ENCODE measurements at regions not wholly inside any gene's neighbourhood (a gene's known extent, or its start where the extent isn't known, plus 50 kb on each side); places are given as distances from the start of the nearest gene placed in this dataset.

- peaks cover 0 to 5% (median 0%) of the 10 kb centered on the region in 5 experiments for H3K27me3 ChIP-seq (replicated peaks in 2 of 5; ENCODE audit: control insufficient read depth in 4 of 5, insufficient read depth in 5 of 5, low read length in 4 of 5)
- peaks cover 0 to under 1% (median 0%) of the 10 kb centered on the region in 4 experiments for H3K4me1 ChIP-seq (ENCODE audit: control extremely low read depth in 1 of 4, control insufficient read depth in 4 of 4, insufficient read depth in 4 of 4, low read length in 3 of 4)
- no peak for DNase-seq
- no peaks in the 10 kb centered on the region for H3K36me3 ChIP-seq (ENCODE audit: control insufficient read depth in 4 of 4, insufficient read depth in 4 of 4, low read length in 3 of 4)
- peaks cover 0 to 3% (median 0%) of the 10 kb centered on the region in 5 experiments for H3K9me3 ChIP-seq (ENCODE audit: control extremely low read depth in 1 of 5, control insufficient read depth in 4 of 5, insufficient read depth in 2 of 5, low read depth in 1 of 5, low read length in 4 of 5)
- 100% methylated on average over 1 of the region's 3 CpGs for WGBS (ENCODE audit: insufficient coverage)
- H3K4me3 ChIP-seq (ENCODE audit: control insufficient read depth in 1 of 7, extremely low read depth in 1 of 7, insufficient read depth in 4 of 7, low read depth in 2 of 7, low read length in 6 of 7), result no peak overlapping the region
- no peak overlapping the region for H3K27ac ChIP-seq (ENCODE audit: insufficient read depth in 1 of 2, low read depth in 1 of 2, low read length in 2 of 2, poor library complexity in 1 of 2, severe bottlenecking in 2 of 2)
- ChIA-PET POLR2A (no interaction called here), CTCF (interaction anchor here (0.6 to 1.9 kb wide), 2 partner anchors 13 to 767 kb away, joined by 3 to 8 read pairs; no protein-coding TSS in a partner anchor)
Measured at GRCh38 chr18:48488388-48488850, 50.4 kb upstream of the CTIF start.

- CTCF ChIA-PET, result interaction anchor here (1.4 to 2.3 kb wide), 3 partner anchors 9 to 144 kb away, joined by 4 to 10 read pairs (median 7); no protein-coding TSS in a partner anchor
- H3K9me3 ChIP-seq (ENCODE audit: control extremely low read depth in 1 of 5, control insufficient read depth in 4 of 5, insufficient read depth in 2 of 5, low read depth in 1 of 5, low read length in 4 of 5), result peaks cover 0 to 3% (median 0%) of the 10 kb centered on the region in 5 experiments
Measured at GRCh38 chr18:48486754-48487153, 52.1 kb upstream of the CTIF start.

DNA sequence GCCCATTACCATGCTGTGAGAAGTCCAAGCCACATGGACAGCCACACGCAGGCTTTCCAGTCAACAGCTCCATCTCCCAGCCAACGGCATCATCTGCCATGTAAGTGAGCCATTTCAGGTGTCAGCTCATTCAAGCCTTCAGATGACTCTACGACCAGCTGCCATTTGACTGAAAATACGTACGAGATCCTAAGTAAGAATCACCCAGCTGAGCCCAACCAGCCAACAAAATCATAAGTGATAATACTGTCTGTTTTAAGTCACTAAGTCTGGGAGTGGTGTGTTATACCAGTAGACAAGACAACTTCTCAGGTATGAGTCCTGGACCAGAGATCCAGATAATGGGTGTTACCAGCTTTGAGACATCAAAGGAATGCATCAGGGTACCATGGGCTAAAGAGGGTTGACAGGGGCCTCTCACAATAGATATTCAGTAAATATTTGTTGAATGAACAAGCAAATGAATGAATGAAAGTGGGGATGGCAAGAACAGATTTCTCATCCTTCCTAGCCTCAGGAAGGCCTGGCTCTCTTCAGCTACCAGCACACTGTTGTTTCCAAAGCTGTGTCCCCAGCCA is 52.9 kb upstream of the CTIF start:
- H3K27me3 ChIP-seq (replicated peaks in 2 of 5; ENCODE audit: control insufficient read depth in 4 of 5, insufficient read depth in 5 of 5, low read length in 4 of 5), result no peaks in the 10 kb centered on the region
- no peak for DNase-seq
- no peaks in the 10 kb centered on the region for H3K4me1 ChIP-seq (ENCODE audit: control extremely low read depth in 1 of 4, control insufficient read depth in 4 of 4, insufficient read depth in 4 of 4, low read length in 3 of 4)
- peaks cover 0 to 3% (median 0%) of the 10 kb centered on the region in 5 experiments for H3K9me3 ChIP-seq (ENCODE audit: control extremely low read depth in 1 of 5, control insufficient read depth in 4 of 5, insufficient read depth in 2 of 5, low read depth in 1 of 5, low read length in 4 of 5)
- ChIA-PET POLR2A (no interaction called here), CTCF (interaction anchor here (0.9 to 2.3 kb wide), 4 partner anchors 10 to 145 kb away, joined by 3 to 10 read pairs (median 6); no protein-coding TSS in a partner anchor)
- H3K36me3 ChIP-seq (ENCODE audit: control insufficient read depth in 4 of 4, insufficient read depth in 4 of 4, low read length in 3 of 4), result no peaks in the 10 kb centered on the region
- no peak overlapping the region for H3K27ac ChIP-seq (ENCODE audit: insufficient read depth in 1 of 2, low read depth in 1 of 2, low read length in 2 of 2, poor library complexity in 1 of 2, severe bottlenecking in 2 of 2)
- 75% methylated on average over 5 of the region's 5 CpGs for WGBS (ENCODE audit: insufficient coverage)
- H3K4me3 ChIP-seq (ENCODE audit: control insufficient read depth in 1 of 7, extremely low read depth in 1 of 7, insufficient read depth in 4 of 7, low read depth in 2 of 7, low read length in 6 of 7), result no peak overlapping the region

More at GRCh38 chr18:48486754-48487153, 52.1 kb upstream of the CTIF start:
- no peaks in the 10 kb centered on the region for H3K36me3 ChIP-seq (ENCODE audit: control insufficient read depth in 4 of 4, insufficient read depth in 4 of 4, low read length in 3 of 4)
- WGBS (ENCODE audit: insufficient coverage), result no CpG with 5 or more reads among the region's 2 CpGs
- H3K4me1 ChIP-seq (ENCODE audit: control extremely low read depth in 1 of 4, control insufficient read depth in 4 of 4, insufficient read depth in 4 of 4, low read length in 3 of 4), result no peaks in the 10 kb centered on the region
- peaks cover 0 to under 1% (median 0%) of the 10 kb centered on the region in 5 experiments for H3K27me3 ChIP-seq (replicated peaks in 2 of 5; ENCODE audit: control insufficient read depth in 4 of 5, insufficient read depth in 5 of 5, low read length in 4 of 5)
- DNase-seq, result no peak
- no peak overlapping the region for H3K27ac ChIP-seq (ENCODE audit: insufficient read depth in 1 of 2, low read depth in 1 of 2, low read length in 2 of 2, poor library complexity in 1 of 2, severe bottlenecking in 2 of 2)
- no peak overlapping the region for H3K4me3 ChIP-seq (ENCODE audit: control insufficient read depth in 1 of 7, extremely low read depth in 1 of 7, insufficient read depth in 4 of 7, low read depth in 2 of 7, low read length in 6 of 7)
- POLR2A ChIA-PET, result no interaction called here

DNA sequence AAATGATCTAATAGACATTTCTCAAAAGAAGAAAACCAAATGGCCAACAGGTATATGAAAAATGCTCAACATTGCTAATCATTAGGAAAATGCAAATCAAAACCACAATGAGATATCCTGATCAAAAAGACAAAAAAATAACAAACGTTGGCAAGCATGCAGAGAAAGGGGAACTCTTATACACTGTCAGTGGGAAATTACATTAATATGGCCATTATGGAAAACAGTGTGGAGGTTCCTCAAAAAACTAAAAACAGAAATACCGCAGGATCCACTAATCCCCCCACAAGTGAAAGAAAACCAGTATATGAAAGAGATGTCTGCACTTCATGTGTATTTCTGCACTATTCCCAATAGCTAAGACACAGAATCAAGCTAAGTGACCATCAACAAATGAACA is 57.7 kb upstream of the CTIF start:
- no peaks in the 10 kb centered on the region for H3K27me3 ChIP-seq (replicated peaks in 2 of 5; ENCODE audit: control insufficient read depth in 4 of 5, insufficient read depth in 5 of 5, low read length in 4 of 5)
- H3K4me1 ChIP-seq (ENCODE audit: control extremely low read depth in 1 of 4, control insufficient read depth in 4 of 4, insufficient read depth in 4 of 4, low read length in 3 of 4), result no peaks in the 10 kb centered on the region
- ChIA-PET CTCF (interaction anchor here (1.4 to 2.3 kb wide), 3 partner anchors 11 to 185 kb away, joined by 4 to 6 read pairs (median 5); no protein-coding TSS in a partner anchor), POLR2A (no interaction called here)
- peak in 2 of 3 donors; percentile 9 to 31 for DNase-seq
- no CpG with 5 or more reads among the region's 2 CpGs for WGBS (ENCODE audit: insufficient coverage)
- H3K36me3 ChIP-seq (ENCODE audit: control insufficient read depth in 4 of 4, insufficient read depth in 4 of 4, low read length in 3 of 4), result no peaks in the 10 kb centered on the region
- H3K27ac ChIP-seq (ENCODE audit: insufficient read depth in 1 of 2, low read depth in 1 of 2, low read length in 2 of 2, poor library complexity in 1 of 2, severe bottlenecking in 2 of 2), result no peak overlapping the region
- H3K4me3 ChIP-seq (ENCODE audit: control insufficient read depth in 1 of 7, extremely low read depth in 1 of 7, insufficient read depth in 4 of 7, low read depth in 2 of 7, low read length in 6 of 7), result no peak overlapping the region
- no peaks in the 10 kb centered on the region for H3K9me3 ChIP-seq (ENCODE audit: control extremely low read depth in 1 of 5, control insufficient read depth in 4 of 5, insufficient read depth in 2 of 5, low read depth in 1 of 5, low read length in 4 of 5)

DNA sequence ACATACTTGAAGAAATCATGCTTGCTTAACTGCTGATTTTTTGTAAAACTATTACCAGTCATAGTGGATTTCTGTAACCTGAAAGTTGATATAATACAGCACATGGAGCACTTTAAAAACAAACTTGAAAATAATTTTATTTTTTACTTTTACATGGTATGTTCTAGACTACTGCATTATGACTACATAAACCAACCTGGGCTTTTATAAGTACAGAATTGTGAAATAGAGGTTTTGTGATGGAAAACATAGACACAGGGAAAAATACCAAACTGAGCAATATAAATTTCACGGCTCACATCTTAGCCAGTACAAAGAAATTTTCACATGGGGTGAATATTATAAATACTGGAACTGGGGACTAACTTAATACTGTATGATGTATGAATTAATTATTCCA is 59.3 kb upstream of the CTIF start:
- Histone ChIP-seq H3K4me3 (ENCODE audit: control insufficient read depth in 1 of 7, extremely low read depth in 1 of 7, insufficient read depth in 4 of 7, low read depth in 2 of 7, low read length in 6 of 7) (no peak overlapping the region), H3K9me3 (ENCODE audit: control extremely low read depth in 1 of 5, control insufficient read depth in 4 of 5, insufficient read depth in 2 of 5, low read depth in 1 of 5, low read length in 4 of 5) (no peaks in the 10 kb centered on the region), H3K27me3 (replicated peaks in 2 of 5; ENCODE audit: control insufficient read depth in 4 of 5, insufficient read depth in 5 of 5, low read length in 4 of 5) (no peaks in the 10 kb centered on the region), H3K4me1 (ENCODE audit: control extremely low read depth in 1 of 4, control insufficient read depth in 4 of 4, insufficient read depth in 4 of 4, low read length in 3 of 4) (no peaks in the 10 kb centered on the region), H3K27ac (ENCODE audit: insufficient read depth in 1 of 2, low read depth in 1 of 2, low read length in 2 of 2, poor library complexity in 1 of 2, severe bottlenecking in 2 of 2) (no peak overlapping the region), H3K36me3 (ENCODE audit: control insufficient read depth in 4 of 4, insufficient read depth in 4 of 4, low read length in 3 of 4) (no peaks in the 10 kb centered on the region)
- POLR2A ChIA-PET, result no interaction called here
- WGBS (ENCODE audit: insufficient coverage), result no CpG with 5 or more reads among the region's 1 CpG
- CTCF ChIA-PET, result no interaction called here
- no peak for DNase-seq

GRCh38 chr18:48477348-48477747 is 61.5 kb upstream of the CTIF start:
- ChIA-PET CTCF (interaction anchor here (0.8 to 1.0 kb wide), 3 partner anchors 12 to 986 kb away, joined by 3 to 4 read pairs (median 3); no protein-coding TSS in a partner anchor), POLR2A (no interaction called here)
- no peak for DNase-seq
- Histone ChIP-seq H3K4me1 (ENCODE audit: control extremely low read depth in 1 of 4, control insufficient read depth in 4 of 4, insufficient read depth in 4 of 4, low read length in 3 of 4) (no peaks in the 10 kb centered on the region), H3K27ac (ENCODE audit: insufficient read depth in 1 of 2, low read depth in 1 of 2, low read length in 2 of 2, poor library complexity in 1 of 2, severe bottlenecking in 2 of 2) (no peak overlapping the region), H3K9me3 (ENCODE audit: control extremely low read depth in 1 of 5, control insufficient read depth in 4 of 5, insufficient read depth in 2 of 5, low read depth in 1 of 5, low read length in 4 of 5) (peaks cover 0 to 4% (median 0%) of the 10 kb centered on the region in 5 experiments), H3K36me3 (ENCODE audit: control insufficient read depth in 4 of 4, insufficient read depth in 4 of 4, low read length in 3 of 4) (no peaks in the 10 kb centered on the region), H3K4me3 (ENCODE audit: control insufficient read depth in 1 of 7, extremely low read depth in 1 of 7, insufficient read depth in 4 of 7, low read depth in 2 of 7, low read length in 6 of 7) (no peak overlapping the region), H3K27me3 (replicated peaks in 2 of 5; ENCODE audit: control insufficient read depth in 4 of 5, insufficient read depth in 5 of 5, low read length in 4 of 5) (peaks cover 0 to 6% (median 0%) of the 10 kb centered on the region in 5 experiments)
- WGBS (ENCODE audit: insufficient coverage), result no CpG with 5 or more reads among the region's 2 CpGs

DNA sequence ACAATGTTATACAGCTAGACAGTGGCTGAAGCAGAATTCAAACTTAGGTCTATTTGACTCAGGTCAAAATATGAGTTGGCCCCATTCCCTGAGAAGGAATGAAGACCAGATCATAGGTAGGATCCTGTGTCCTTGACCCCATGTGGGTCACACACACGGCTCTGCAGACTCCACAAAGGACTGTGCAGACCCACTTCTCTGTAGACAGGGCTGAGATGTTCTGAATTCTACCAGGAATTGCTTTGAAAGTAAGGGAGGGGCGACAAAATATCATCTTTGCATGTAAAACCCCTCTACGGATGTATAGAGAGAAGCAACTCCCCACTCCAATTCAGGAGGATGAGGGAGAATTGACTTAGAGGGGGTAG is 62.3 kb upstream of the CTIF start:
- DNase-seq, result no peak
- CTCF ChIA-PET, result interaction anchor here (0.8 to 3.3 kb wide), 18 partner anchors 15 to 188 kb away, joined by 3 to 30 read pairs (median 4); no protein-coding TSS in a partner anchor
- Histone ChIP-seq H3K27ac (ENCODE audit: insufficient read depth in 1 of 2, low read depth in 1 of 2, low read length in 2 of 2, poor library complexity in 1 of 2, severe bottlenecking in 2 of 2) (no peak overlapping the region), H3K27me3 (replicated peaks in 2 of 5; ENCODE audit: control insufficient read depth in 4 of 5, insufficient read depth in 5 of 5, low read length in 4 of 5) (peaks cover 0 to 11% (median 0%) of the 10 kb centered on the region in 5 experiments), H3K36me3 (ENCODE audit: control insufficient read depth in 4 of 4, insufficient read depth in 4 of 4, low read length in 3 of 4) (no peaks in the 10 kb centered on the region), H3K9me3 (ENCODE audit: control extremely low read depth in 1 of 5, control insufficient read depth in 4 of 5, insufficient read depth in 2 of 5, low read depth in 1 of 5, low read length in 4 of 5) (peaks cover 0 to 9% (median 0%) of the 10 kb centered on the region in 5 experiments), H3K4me1 (ENCODE audit: control extremely low read depth in 1 of 4, control insufficient read depth in 4 of 4, insufficient read depth in 4 of 4, low read length in 3 of 4) (no peaks in the 10 kb centered on the region), H3K4me3 (ENCODE audit: control insufficient read depth in 1 of 7, extremely low read depth in 1 of 7, insufficient read depth in 4 of 7, low read depth in 2 of 7, low read length in 6 of 7) (no peak overlapping the region)
- POLR2A ChIA-PET, result no interaction called here
- 100% methylated on average over 1 of the region's 3 CpGs for WGBS (ENCODE audit: insufficient coverage)

Measured in common myeloid progenitor, CD34-positive (primary cell).